ENCODE measurements at regions not wholly inside any gene's neighbourhood (a gene's known extent, or its start where the extent isn't known, plus 50 kb on each side); places are given as distances from the start of the nearest gene placed in this dataset.
A peak's percentile ranks its signal among the peaks of the same experiment; 100 is the strongest.

- TF ChIP-seq CTCF (IDR thresholded peaks at IDR 0.05; ENCODE audit: control insufficient read depth, extremely low read depth, insufficient read depth), result no peak
- H3K4me3 ChIP-seq (ENCODE audit: low read depth, low read length), result no peak overlapping the region
- no peak for DNase-seq (ENCODE audit: low read depth)
Measured at GRCh38 chr7:67807826-67808225, 811.2 kb downstream of the TYW1 start.

GRCh38 chr7:67809586-67809985 is 813.0 kb downstream of the TYW1 start:
- no peak overlapping the region for H3K4me3 ChIP-seq (ENCODE audit: low read depth, low read length)
- DNase-seq (ENCODE audit: low read depth), result no peak
- no peak for TF ChIP-seq CTCF (IDR thresholded peaks at IDR 0.05; ENCODE audit: control insufficient read depth, extremely low read depth, insufficient read depth)

GRCh38 chr7:67813621-67814292 is 817.1 kb downstream of the TYW1 start:
- no peak overlapping the region for H3K4me3 ChIP-seq (ENCODE audit: low read depth, low read length)
- TF ChIP-seq CTCF (IDR thresholded peaks at IDR 0.05; ENCODE audit: control insufficient read depth, extremely low read depth, insufficient read depth), result no peak
- no peak for DNase-seq (ENCODE audit: low read depth)

GRCh38 chr7:67817481-67817880 is 820.8 kb downstream of the TYW1 start:
- no peak overlapping the region for H3K4me3 ChIP-seq (ENCODE audit: low read depth, low read length)
- no peak for DNase-seq (ENCODE audit: low read depth)
- no peak for TF ChIP-seq CTCF (IDR thresholded peaks at IDR 0.05; ENCODE audit: control insufficient read depth, extremely low read depth, insufficient read depth)

- H3K4me3 ChIP-seq (ENCODE audit: low read depth, low read length), result no peak overlapping the region
- DNase-seq (ENCODE audit: low read depth), result no peak
- TF ChIP-seq CTCF (IDR thresholded peaks at IDR 0.05; ENCODE audit: control insufficient read depth, extremely low read depth, insufficient read depth), result no peak
Measured at GRCh38 chr7:67821116-67821515, 824.5 kb downstream of the TYW1 start.

- no peak overlapping the region for H3K4me3 ChIP-seq (ENCODE audit: low read depth, low read length)
- peak; percentile 40 for DNase-seq (ENCODE audit: low read depth)
- TF ChIP-seq CTCF (IDR thresholded peaks at IDR 0.05; ENCODE audit: control insufficient read depth, extremely low read depth, insufficient read depth), result no peak
Measured at GRCh38 chr7:67823345-67823744, 826.7 kb downstream of the TYW1 start.

GRCh38 chr7:67825356-67825755 is 828.7 kb downstream of the TYW1 start:
- no peak overlapping the region for H3K4me3 ChIP-seq (ENCODE audit: low read depth, low read length)
- no peak for DNase-seq (ENCODE audit: low read depth)
- TF ChIP-seq CTCF (IDR thresholded peaks at IDR 0.05; ENCODE audit: control insufficient read depth, extremely low read depth, insufficient read depth), result no peak

Measured in LNCaP clone FGC (cell line).